ENCODE measurements at regions not wholly inside any gene's neighbourhood (a gene's known extent, or its start where the extent isn't known, plus 50 kb on each side); places are given as distances from the start of the nearest gene placed in this dataset.

GRCh38 chr15:22262613-22263020 is 182.3 kb downstream of the OR4M2 start:
- no peak for TF ChIP-seq ZNF274 (IDR thresholded peaks at IDR 0.05; ENCODE audit: low read depth, low read length)
- TF ChIP-seq SUZ12 (IDR thresholded peaks at IDR 0.05; ENCODE audit: extremely low read depth, insufficient read depth, insufficient read length), result no peak
